RPMI7951 (cell line): ENCODE measurements at regions not wholly inside any gene's neighbourhood (a gene's known extent, or its start where the extent isn't known, plus 50 kb on each side); places are given as distances from the start of the nearest gene placed in this dataset.

ENCODE experiments used
- DNase-seq: peaks from one replicate; pipeline ENCODE4 v3.0.0-alpha.2; 2012; ENCODE audit warnings: low read depth

GRCh38 chr1:101706366-101706765, 290.4 kb downstream of the OLFM3 start:
- no peak for DNase-seq

- no peak for DNase-seq
Observed at GRCh38 chr1:101709721-101710120, 287.0 kb downstream of the OLFM3 start.

- no peak for DNase-seq
Observed at GRCh38 chr1:101713760-101714159, 283.0 kb downstream of the OLFM3 start.

GRCh38 chr1:101723415-101723814, 273.3 kb downstream of the OLFM3 start:
- DNase-seq, result no peak

GRCh38 chr1:101728029-101728428, 268.7 kb downstream of the OLFM3 start:
- no peak for DNase-seq

GRCh38 chr1:101730559-101730958, 266.2 kb downstream of the OLFM3 start:
- DNase-seq, result no peak

GRCh38 chr1:101732261-101732660, 264.5 kb downstream of the OLFM3 start:
- DNase-seq, result no peak

- no peak for DNase-seq
Observed at GRCh38 chr1:101733340-101733739, 263.4 kb downstream of the OLFM3 start.

DNA sequence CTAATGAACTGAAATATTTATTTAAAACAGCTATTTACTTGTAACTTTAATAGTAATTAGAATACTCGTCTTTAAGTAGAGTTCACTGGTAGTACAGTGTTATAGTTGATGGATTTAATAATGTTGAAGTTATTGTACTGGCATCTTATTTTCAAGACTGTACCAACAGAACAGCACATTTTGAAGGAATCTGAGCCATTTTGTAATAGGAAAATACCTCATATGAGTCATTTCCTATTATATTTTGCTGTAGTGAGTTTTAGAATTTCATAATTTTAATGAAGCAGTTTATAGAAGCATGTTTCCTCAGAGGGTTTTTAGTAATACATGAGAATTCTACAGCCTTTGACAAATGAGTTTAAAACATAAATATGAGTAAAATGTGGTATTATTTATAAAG, 258.3 kb downstream of the OLFM3 start:
- no peak for DNase-seq

DNA sequence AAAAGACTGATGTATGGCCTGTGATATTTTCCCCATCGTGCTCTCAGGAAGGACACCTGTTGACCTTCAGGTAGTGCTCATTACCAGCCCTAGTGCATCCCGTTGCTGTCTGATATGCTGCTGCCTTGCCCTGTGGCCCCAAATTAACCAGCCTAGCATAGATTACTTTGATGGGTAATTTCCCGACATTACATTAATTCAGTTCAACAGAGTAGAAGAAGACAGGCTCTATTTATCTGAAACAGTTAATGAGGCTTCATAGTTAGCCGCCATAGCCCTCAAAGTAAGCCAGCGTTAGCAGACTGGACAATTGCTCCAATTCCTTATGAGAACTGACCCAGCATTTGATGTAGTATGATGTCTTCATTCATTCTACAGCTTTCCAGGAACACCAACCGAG, 257.6 kb downstream of the OLFM3 start:
- DNase-seq, result no peak

- no peak for DNase-seq
Observed at GRCh38 chr1:101739826-101740330, 256.8 kb downstream of the OLFM3 start.

GRCh38 chr1:101741910-101742309, 254.8 kb downstream of the OLFM3 start:
- DNase-seq, result no peak

- DNase-seq, result no peak
Observed at GRCh38 chr1:101742509-101742908, 254.2 kb downstream of the OLFM3 start.

DNA sequence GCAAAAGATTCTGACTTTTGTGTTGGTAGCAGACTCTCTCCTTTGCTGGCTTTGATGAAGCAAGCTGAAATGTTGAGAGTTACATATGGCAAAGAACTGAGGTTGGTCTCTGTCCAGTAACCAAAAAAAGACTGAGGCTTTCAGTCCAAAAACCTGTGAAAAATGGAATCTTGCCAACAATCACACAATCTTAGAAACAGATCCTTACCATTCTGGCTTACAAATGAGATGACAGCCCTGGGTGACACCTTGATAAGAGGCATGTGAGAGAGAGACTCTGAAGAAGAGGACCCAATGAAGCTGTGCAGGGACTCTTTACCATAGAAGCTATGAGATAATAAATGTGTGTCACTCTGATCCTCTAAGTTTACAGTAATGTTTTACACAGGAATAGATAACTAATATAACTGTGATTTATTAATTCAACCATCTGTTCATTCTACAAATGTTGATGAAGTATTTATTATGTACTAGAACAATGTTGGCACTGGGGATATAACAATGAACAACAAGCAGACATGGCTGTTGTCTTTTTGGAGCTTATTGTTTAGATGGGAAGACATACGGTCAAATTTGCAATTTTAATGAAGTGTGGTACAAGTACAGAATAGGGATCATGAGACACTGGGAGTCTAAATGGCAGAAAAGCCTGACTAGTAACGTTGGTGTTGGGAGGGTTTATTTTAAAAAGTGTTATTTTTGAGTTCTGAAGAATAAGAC, 251.0 kb downstream of the OLFM3 start:
- no peak for DNase-seq

DNA sequence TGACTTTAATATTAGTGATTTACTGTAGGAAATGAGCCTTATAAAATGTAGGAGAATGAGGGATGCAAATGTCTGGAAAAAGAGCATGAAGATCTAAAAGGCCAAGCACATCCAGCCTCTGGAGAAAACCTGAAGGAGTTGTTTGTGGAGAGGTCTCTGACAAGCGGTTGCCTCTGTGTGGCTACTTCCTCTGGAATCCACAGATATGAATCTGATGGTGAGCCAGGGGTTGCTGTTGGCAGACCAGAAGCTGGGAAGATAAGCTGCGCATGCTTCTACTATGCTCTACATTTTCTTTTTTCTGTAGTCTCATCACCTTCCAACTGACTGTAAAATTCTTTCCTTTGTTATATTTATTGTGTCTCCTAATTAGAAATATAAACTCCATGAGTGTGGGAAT, 248.6 kb downstream of the OLFM3 start:
- no peak for DNase-seq
